Upper lobe of right lung (tissue), 1 donor: ENCODE measurements at regions not wholly inside any gene's neighbourhood (a gene's known extent, or its start where the extent isn't known, plus 50 kb on each side); places are given as distances from the start of the nearest gene placed in this dataset.

ENCODE experiments used
- ATAC-seq: fragments of 200-7000 bp; cut with Tn5 transposase; one replicate; pipeline ENCODE4 v1.9.1; 2020; ENCODE audit warnings: mild to moderate bottlenecking, moderate library complexity
- DNase-seq: peaks from one replicate; pipeline ENCODE4 v3.0.0-alpha.2; 2020
- H3K27ac ChIP-seq: fragments of 200-600 bp; one replicate; pipeline ENCODE4 v1.8.0; 2022
- H3K27me3 ChIP-seq: fragments of 200-600 bp; one replicate; pipeline ENCODE4 v1.8.0; 2022; ENCODE audit warnings: mild to moderate bottlenecking
- H3K36me3 ChIP-seq: fragments of 200-600 bp; one replicate; pipeline ENCODE4 v1.8.0; 2022
- H3K4me1 ChIP-seq: fragments of 200-600 bp; one replicate; pipeline ENCODE4 v1.8.0; 2022
- H3K4me3 ChIP-seq: fragments of 200-600 bp; one replicate; pipeline ENCODE4 v1.8.0; 2022; ENCODE audit warnings: mild to moderate bottlenecking
- H3K9me3 ChIP-seq: fragments of 200-600 bp; one replicate; pipeline ENCODE4 v1.8.0; 2022
- intact Hi-C: fragments of 100-400 bp; cut with DNase I; formaldehyde crosslinking; loops from one replicate; pipeline ENCODE4 v1.11.0; 2022
- TF ChIP-seq, protein P1 (sequence below): fragments of 200-600 bp; IDR thresholded peaks from one replicate; pipeline ENCODE4 v1.8.0; 2022; ENCODE audit warnings: antibody characterized with exemption
- donor health status: DM: no; HTN: yes; CAD: no; lungs with severe emphysema.

GRCh38 chr4:167428156-167428555 is 193.9 kb upstream of the SPOCK3 start:
- no peak overlapping the region for H3K27ac ChIP-seq
- H3K9me3 ChIP-seq: peaks cover 6% of the 10 kb centered on the region
- DNase-seq (no peak), ATAC-seq (no peak)
- TF ChIP-seq, protein P1, sequence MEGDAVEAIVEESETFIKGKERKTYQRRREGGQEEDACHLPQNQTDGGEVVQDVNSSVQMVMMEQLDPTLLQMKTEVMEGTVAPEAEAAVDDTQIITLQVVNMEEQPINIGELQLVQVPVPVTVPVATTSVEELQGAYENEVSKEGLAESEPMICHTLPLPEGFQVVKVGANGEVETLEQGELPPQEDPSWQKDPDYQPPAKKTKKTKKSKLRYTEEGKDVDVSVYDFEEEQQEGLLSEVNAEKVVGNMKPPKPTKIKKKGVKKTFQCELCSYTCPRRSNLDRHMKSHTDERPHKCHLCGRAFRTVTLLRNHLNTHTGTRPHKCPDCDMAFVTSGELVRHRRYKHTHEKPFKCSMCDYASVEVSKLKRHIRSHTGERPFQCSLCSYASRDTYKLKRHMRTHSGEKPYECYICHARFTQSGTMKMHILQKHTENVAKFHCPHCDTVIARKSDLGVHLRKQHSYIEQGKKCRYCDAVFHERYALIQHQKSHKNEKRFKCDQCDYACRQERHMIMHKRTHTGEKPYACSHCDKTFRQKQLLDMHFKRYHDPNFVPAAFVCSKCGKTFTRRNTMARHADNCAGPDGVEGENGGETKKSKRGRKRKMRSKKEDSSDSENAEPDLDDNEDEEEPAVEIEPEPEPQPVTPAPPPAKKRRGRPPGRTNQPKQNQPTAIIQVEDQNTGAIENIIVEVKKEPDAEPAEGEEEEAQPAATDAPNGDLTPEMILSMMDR: no peak
- intact Hi-C loops: no loop called here
- no peaks in the 10 kb centered on the region for H3K36me3 ChIP-seq
- H3K27me3 ChIP-seq: no peaks in the 10 kb centered on the region
- no peaks in the 10 kb centered on the region for H3K4me1 ChIP-seq
- no peak overlapping the region for H3K4me3 ChIP-seq

- H3K27me3 ChIP-seq: no peaks in the 10 kb centered on the region
- peaks cover 6% of the 10 kb centered on the region for H3K9me3 ChIP-seq
- H3K36me3 ChIP-seq: no peaks in the 10 kb centered on the region
- H3K27ac ChIP-seq: no peak overlapping the region
- TF ChIP-seq, protein P1: no peak
- DNase-seq: no peak
- no peak for ATAC-seq
- no peak overlapping the region for H3K4me3 ChIP-seq
- H3K4me1 ChIP-seq: no peaks in the 10 kb centered on the region
- intact Hi-C loops: no loop called here
Measured at GRCh38 chr4:167431371-167431770, 197.1 kb upstream of the SPOCK3 start.

GRCh38 chr4:167435786-167436185 is 201.5 kb upstream of the SPOCK3 start:
- Histone ChIP-seq H3K36me3 (no peaks in the 10 kb centered on the region), H3K9me3 (peaks cover 6% of the 10 kb centered on the region), H3K4me3 (no peak overlapping the region), H3K27me3 (no peaks in the 10 kb centered on the region), H3K27ac (no peak overlapping the region), H3K4me1 (no peaks in the 10 kb centered on the region)
- ATAC-seq: no peak
- intact Hi-C loops: no loop called here
- TF ChIP-seq, protein P1: no peak
- no peak for DNase-seq

- no peak overlapping the region for H3K27ac ChIP-seq
- intact Hi-C loops: no loop called here
- no peaks in the 10 kb centered on the region for H3K27me3 ChIP-seq
- no peaks in the 10 kb centered on the region for H3K4me1 ChIP-seq
- DNase-seq (no peak), ATAC-seq (no peak)
- TF ChIP-seq, protein P1: no peak
- H3K9me3 ChIP-seq: no peaks in the 10 kb centered on the region
- H3K4me3 ChIP-seq: no peak overlapping the region
- H3K36me3 ChIP-seq: no peaks in the 10 kb centered on the region
Measured at GRCh38 chr4:167443841-167444240, 209.5 kb upstream of the SPOCK3 start.

DNA sequence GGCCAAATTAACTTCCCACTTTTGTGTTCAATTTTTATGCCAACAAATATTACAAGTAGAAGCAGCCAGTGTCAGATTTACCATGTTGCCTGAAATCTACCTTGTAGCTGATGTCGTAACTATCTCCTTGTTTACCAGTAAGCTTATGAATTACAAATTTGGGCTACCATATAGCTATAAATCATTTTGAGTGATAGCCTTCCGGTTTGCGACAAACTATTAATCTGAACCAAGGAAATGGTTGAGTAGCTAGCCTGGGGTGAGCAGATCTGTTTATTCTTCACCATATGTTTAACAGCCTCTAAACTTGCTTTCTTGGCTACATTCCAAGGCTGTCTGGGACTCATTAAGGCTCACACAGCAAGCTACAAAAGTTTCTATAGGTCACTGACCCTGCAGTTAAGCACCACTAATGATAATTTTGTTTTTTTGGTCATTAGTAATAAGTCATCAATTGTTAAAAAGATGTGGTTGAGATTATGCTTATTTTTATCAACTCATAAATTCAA is 218.7 kb upstream of the SPOCK3 start:
- DNase-seq (no peak), ATAC-seq (no peak)
- Histone ChIP-seq H3K27ac (no peak overlapping the region), H3K9me3 (no peaks in the 10 kb centered on the region), H3K4me3 (no peak overlapping the region), H3K36me3 (no peaks in the 10 kb centered on the region), H3K27me3 (no peaks in the 10 kb centered on the region), H3K4me1 (no peaks in the 10 kb centered on the region)
- TF ChIP-seq, protein P1: no peak
- intact Hi-C loops: no loop called here

- Histone ChIP-seq H3K27ac (no peak overlapping the region), H3K36me3 (no peaks in the 10 kb centered on the region), H3K9me3 (no peaks in the 10 kb centered on the region), H3K4me1 (no peaks in the 10 kb centered on the region), H3K27me3 (no peaks in the 10 kb centered on the region), H3K4me3 (no peak overlapping the region)
- ATAC-seq (no peak), DNase-seq (no peak)
- TF ChIP-seq, protein P1: no peak
- intact Hi-C loops: no loop called here
Measured at GRCh38 chr4:167456619-167457018, 222.3 kb upstream of the SPOCK3 start.
